Effector memory CD8-positive, alpha-beta T cell (primary cell): ENCODE measurements at regions not wholly inside any gene's neighbourhood (a gene's known extent, or its start where the extent isn't known, plus 50 kb on each side); places are given as distances from the start of the nearest gene placed in this dataset.
"Not testable (repeated sequence)": the region's sequence is repeated elsewhere in the genome, so short reads cannot be mapped to it uniquely, and the experiment has no call there.

Source experiments
- ATAC-seq: fragments of 150-1000 bp; cut with Tn5 transposase; replicated peaks from 2 replicates; pipeline ENCODE4 v1.10.0; 2021; ENCODE audit warnings: mild to moderate bottlenecking, moderate library complexity
- DNase-seq, 3 experiments: peaks; one replicate each; pipeline ENCODE4 v3.0.0; 2021
- H3K27ac Mint-ChIP-seq, 2 donors: one replicate each; pipeline ENCODE4 v1.8.0; 2022; ENCODE audit warnings: mild to moderate bottlenecking in 2 of 2, mixed read lengths in 2 of 2, moderate library complexity in 2 of 2
- H3K27me3 Mint-ChIP-seq, 2 donors: one replicate each; pipeline ENCODE4 v1.8.0; 2022; ENCODE audit warnings: mixed read lengths in 2 of 2
- H3K36me3 Mint-ChIP-seq: one replicate; pipeline ENCODE4 v1.8.0; 2022; ENCODE audit warnings: mild to moderate bottlenecking, moderate library complexity, mixed read lengths; ENCODE audit not compliant: insufficient read depth
- H3K4me1 Mint-ChIP-seq, 2 donors: one replicate each; pipeline ENCODE4 v1.8.0; 2022; ENCODE audit warnings: low read depth in 2 of 2, mixed read lengths in 2 of 2
- H3K4me3 Mint-ChIP-seq, 2 donors: one replicate each; pipeline ENCODE4 v1.8.0; 2022; ENCODE audit warnings: mild to moderate bottlenecking in 2 of 2, mixed read lengths in 2 of 2, moderate library complexity in 2 of 2
- H3K9me3 Mint-ChIP-seq, 2 donors: one replicate each; pipeline ENCODE4 v1.8.0; 2022; ENCODE audit warnings: mixed read lengths in 2 of 2

DNA sequence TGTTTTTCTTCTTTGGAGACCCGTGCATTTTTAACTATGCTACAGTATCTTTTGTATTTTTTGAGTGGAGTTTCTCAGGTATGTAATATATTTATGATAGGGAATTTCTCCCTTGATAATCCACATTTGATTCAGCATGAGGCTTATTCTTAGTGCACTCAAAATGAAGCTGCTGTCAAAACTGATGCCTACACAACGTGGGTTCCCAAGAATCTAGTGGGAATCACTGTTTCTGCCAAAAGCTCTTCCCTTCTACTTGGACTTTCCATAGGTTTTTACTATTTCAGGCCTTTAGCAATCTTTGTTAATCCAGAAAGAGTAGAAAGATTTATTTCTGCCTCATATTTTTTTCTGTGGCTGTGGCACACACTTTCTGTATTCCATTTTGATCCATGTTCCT is 1003.7 kb downstream of the SLITRK5 start:
- no peaks in the 10 kb centered on the region for H3K27me3 Mint-ChIP-seq
- H3K27ac Mint-ChIP-seq: no peak overlapping the region
- H3K4me3 Mint-ChIP-seq: no peak overlapping the region
- DNase-seq (no peak), ATAC-seq (no peak)
- peaks cover 0 to 12% of the 10 kb centered on the region in 2 donors for H3K9me3 Mint-ChIP-seq
- no peaks in the 10 kb centered on the region for H3K4me1 Mint-ChIP-seq
- H3K36me3 Mint-ChIP-seq: no peaks in the 10 kb centered on the region

DNA sequence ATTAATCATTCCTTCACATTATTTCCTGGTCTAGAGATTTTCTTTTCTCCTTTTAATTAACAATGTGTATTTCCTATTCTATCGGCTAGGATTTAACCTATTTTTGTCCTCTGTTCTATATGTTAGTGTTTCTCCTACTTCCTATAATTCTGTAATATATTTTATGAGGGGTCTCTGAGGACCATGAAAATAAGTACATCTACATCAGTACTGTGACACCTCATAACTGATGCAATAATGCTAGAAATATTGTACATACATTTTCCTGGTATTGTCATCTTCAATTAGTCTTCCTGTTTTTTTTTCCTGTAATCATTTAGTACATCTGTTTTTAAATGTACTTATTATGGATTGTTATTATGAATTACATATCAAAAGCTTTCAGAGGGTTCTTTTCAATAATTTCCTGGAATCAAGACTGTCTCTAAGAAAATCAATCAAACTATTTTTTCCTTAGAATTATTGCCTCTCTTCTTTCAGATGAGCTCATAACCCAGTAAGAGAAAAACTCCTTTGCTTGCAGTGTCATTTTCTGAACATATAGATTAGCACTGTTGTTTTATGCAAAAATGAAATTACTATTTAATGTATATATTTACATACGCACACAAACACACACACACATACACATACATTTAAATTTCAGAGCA is 1004.3 kb downstream of the SLITRK5 start:
- ATAC-seq: no peak
- no peak for DNase-seq
- Mint-ChIP-seq H3K27ac (no peak overlapping the region), H3K4me1 (no peaks in the 10 kb centered on the region), H3K36me3 (no peaks in the 10 kb centered on the region), H3K4me3 (no peak overlapping the region), H3K9me3 (peaks cover 0 to 12% of the 10 kb centered on the region in 2 donors), H3K27me3 (no peaks in the 10 kb centered on the region)

GRCh38 chr13:88676016-88676415 is 1004.8 kb downstream of the SLITRK5 start:
- Mint-ChIP-seq H3K36me3 (no peaks in the 10 kb centered on the region), H3K27me3 (no peaks in the 10 kb centered on the region)

DNA sequence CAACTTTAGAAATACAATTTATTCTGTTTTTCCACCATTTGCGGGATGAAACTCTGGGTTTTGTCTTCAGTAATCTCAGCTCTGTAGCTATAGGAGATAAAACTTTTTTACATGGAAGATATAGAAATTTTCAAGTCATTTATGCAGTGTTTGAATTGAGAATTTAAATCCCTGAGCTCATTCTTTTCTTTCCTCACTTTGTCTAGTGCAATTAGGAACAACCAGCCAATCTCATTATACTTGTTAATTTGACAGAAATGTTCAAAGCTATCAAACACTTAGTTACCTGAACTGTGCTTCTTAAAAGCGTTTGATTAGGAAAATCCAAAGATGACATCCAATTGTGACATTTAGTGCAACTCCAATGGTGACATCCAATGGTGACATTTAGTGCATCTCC is 1014.3 kb downstream of the SLITRK5 start:
- H3K36me3 Mint-ChIP-seq: no peaks in the 10 kb centered on the region
- no peak for ATAC-seq
- peaks cover 0 to 5% of the 10 kb centered on the region in 2 donors for H3K9me3 Mint-ChIP-seq
- H3K4me1 Mint-ChIP-seq: no peaks in the 10 kb centered on the region
- no peak for DNase-seq
- no peak overlapping the region for H3K4me3 Mint-ChIP-seq
- no peaks in the 10 kb centered on the region for H3K27me3 Mint-ChIP-seq
- no peak overlapping the region for H3K27ac Mint-ChIP-seq

More at GRCh38 chr13:88676016-88676415, 1004.8 kb downstream of the SLITRK5 start:
- no peak overlapping the region for H3K27ac Mint-ChIP-seq
- H3K9me3 Mint-ChIP-seq: peaks cover 0 to 10% of the 10 kb centered on the region in 2 donors
- no peak for ATAC-seq
- no peak for DNase-seq
- no peak overlapping the region for H3K4me3 Mint-ChIP-seq
- no peaks in the 10 kb centered on the region for H3K4me1 Mint-ChIP-seq

DNA sequence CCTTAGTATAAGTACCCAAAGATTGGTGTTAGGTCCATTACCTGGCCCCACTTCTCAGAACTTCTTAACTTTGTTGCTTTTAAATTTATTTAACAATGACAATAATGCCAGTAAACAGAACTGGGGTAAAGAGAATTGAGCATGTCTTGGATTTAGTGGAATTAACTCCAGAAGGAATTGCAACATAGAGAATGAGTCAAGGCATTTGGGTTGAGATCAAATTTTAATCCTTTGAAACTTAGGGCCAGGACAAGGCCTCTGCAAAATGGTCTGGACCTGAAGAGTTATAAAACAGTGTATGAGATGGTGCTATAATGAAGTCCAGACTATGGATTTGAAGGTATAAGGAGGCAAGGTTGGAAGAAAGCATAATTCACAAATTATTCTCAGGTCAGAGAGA is 1030.4 kb downstream of the SLITRK5 start:
- no peaks in the 10 kb centered on the region for H3K4me1 Mint-ChIP-seq
- peaks cover 6 to 7% of the 10 kb centered on the region in 2 donors for H3K9me3 Mint-ChIP-seq
- no peak overlapping the region for H3K27ac Mint-ChIP-seq
- DNase-seq (no peak), ATAC-seq (no peak)
- no peaks in the 10 kb centered on the region for H3K27me3 Mint-ChIP-seq
- no peak overlapping the region for H3K4me3 Mint-ChIP-seq
- H3K36me3 Mint-ChIP-seq: no peaks in the 10 kb centered on the region

DNA sequence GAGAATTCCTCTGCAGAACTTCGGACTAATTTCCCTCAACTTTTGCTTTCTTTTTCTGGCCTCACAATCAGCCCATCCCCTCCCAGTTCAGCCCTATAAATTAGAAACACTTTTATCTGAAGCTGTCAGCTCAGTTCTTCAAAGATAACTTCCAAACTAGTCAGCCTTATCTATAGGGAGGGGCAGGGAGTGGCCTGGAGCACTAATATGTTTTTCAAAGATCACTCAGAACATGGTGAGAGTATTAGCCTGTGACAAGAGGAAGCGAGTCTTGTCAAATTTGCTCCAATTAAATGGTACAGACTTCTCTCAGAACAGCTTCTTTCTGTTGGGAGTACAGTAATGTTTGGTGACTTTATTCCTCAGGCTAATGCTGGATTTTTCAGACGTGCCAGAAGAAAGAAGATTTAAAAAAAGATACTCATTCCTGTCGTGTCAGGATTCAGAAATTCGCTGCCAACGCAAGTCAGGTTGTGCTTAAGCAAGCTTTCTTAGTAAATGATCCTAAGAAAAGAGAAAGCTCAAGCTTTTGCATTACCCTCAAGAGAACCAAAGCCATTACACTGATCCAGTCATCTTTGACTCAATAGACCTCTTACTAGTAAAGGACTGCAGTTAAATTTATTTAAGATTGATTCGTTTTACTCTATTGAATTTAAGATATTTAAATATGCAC is 1033.6 kb downstream of the SLITRK5 start:
- H3K4me3 Mint-ChIP-seq: no peak overlapping the region
- peaks cover 6% of the 10 kb centered on the region in 2 donors for H3K9me3 Mint-ChIP-seq
- H3K27me3 Mint-ChIP-seq: no peaks in the 10 kb centered on the region
- no peaks in the 10 kb centered on the region for H3K36me3 Mint-ChIP-seq
- H3K4me1 Mint-ChIP-seq: peaks cover 0 to 2% of the 10 kb centered on the region in 2 donors
- DNase-seq (no peak), ATAC-seq (no peak)
- H3K27ac Mint-ChIP-seq: no peak overlapping the region

GRCh38 chr13:88707646-88708045 is 1036.5 kb downstream of the SLITRK5 start:
- no peak overlapping the region for H3K4me3 Mint-ChIP-seq
- peak; percentile 51 for ATAC-seq

DNA sequence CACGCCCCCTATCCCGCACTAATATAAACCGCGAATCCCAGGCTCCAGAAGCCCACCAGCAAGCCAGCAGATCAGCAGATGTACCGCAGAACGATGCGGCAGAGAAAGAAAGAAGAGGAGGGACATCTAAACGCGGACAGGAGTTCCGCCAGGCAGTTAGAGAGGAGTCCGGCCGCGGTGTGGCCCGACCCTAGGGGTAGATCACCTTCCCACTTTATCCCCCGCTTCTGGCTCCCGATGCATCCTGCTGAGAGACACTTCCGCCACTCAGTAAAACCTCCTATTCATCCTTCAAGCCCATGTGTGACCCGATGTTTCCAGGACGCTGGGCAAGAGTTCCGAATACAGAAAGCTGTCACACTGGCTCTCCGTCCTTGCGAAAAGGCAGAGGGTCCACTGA is 1046.8 kb downstream of the SLITRK5 start:
- no peaks in the 10 kb centered on the region for H3K4me1 Mint-ChIP-seq
- H3K9me3 Mint-ChIP-seq: peaks cover 0 to 3% of the 10 kb centered on the region in 2 donors
- no peaks in the 10 kb centered on the region for H3K27me3 Mint-ChIP-seq
- DNase-seq (no peak), ATAC-seq (no peak)
- H3K36me3 Mint-ChIP-seq: no peaks in the 10 kb centered on the region
- no peak overlapping the region for H3K4me3 Mint-ChIP-seq
- H3K27ac Mint-ChIP-seq: no peak overlapping the region

More at GRCh38 chr13:88707646-88708045, 1036.5 kb downstream of the SLITRK5 start:
- Mint-ChIP-seq H3K27ac (no peak overlapping the region), H3K36me3 (no peaks in the 10 kb centered on the region), H3K9me3 (peaks cover 0 to 4% of the 10 kb centered on the region in 2 donors), H3K4me1 (peaks cover 0 to 2% of the 10 kb centered on the region in 2 donors), H3K27me3 (no peaks in the 10 kb centered on the region)
- DNase-seq: no peak

- no peaks in the 10 kb centered on the region for H3K36me3 Mint-ChIP-seq
- H3K9me3 Mint-ChIP-seq: peaks cover 5 to 8% of the 10 kb centered on the region in 2 donors
- H3K4me3 Mint-ChIP-seq: no peak overlapping the region
- DNase-seq (no peak), ATAC-seq (no peak)
- no peak overlapping the region for H3K27ac Mint-ChIP-seq
- H3K4me1 Mint-ChIP-seq: no peaks in the 10 kb centered on the region
- H3K27me3 Mint-ChIP-seq: no peaks in the 10 kb centered on the region
Observed at GRCh38 chr13:88718781-88719180, 1047.6 kb downstream of the SLITRK5 start.

- peaks cover 0 to 1% of the 10 kb centered on the region in 2 donors for H3K4me1 Mint-ChIP-seq
- H3K36me3 Mint-ChIP-seq: no peaks in the 10 kb centered on the region
- H3K27me3 Mint-ChIP-seq: no peaks in the 10 kb centered on the region
- ATAC-seq (no peak), DNase-seq (no peak)
- H3K27ac Mint-ChIP-seq: no peak overlapping the region
- peaks cover 8 to 13% of the 10 kb centered on the region in 2 donors for H3K9me3 Mint-ChIP-seq
- no peak overlapping the region for H3K4me3 Mint-ChIP-seq
Observed at GRCh38 chr13:88726075-88726474, 1054.9 kb downstream of the SLITRK5 start.

GRCh38 chr13:88727236-88727635 is 1056.1 kb downstream of the SLITRK5 start:
- ATAC-seq: peak; percentile 31
- H3K9me3 Mint-ChIP-seq: peaks cover 8 to 13% of the 10 kb centered on the region in 2 donors
- not testable (repeated sequence) for H3K4me3 Mint-ChIP-seq, H3K27me3 Mint-ChIP-seq, H3K36me3 Mint-ChIP-seq, DNase-seq, H3K4me1 Mint-ChIP-seq
- peak overlapping the region in 1 of 2 donors; percentile 63 for H3K27ac Mint-ChIP-seq

GRCh38 chr13:88729605-88730004 is 1058.4 kb downstream of the SLITRK5 start:
- Mint-ChIP-seq H3K27me3 (no peaks in the 10 kb centered on the region), H3K4me3 (no peak overlapping the region), H3K36me3 (no peaks in the 10 kb centered on the region), H3K4me1 (peaks cover 0 to 1% of the 10 kb centered on the region in 2 donors), H3K27ac (no peak overlapping the region), H3K9me3 (peaks cover 4 to 6% of the 10 kb centered on the region in 2 donors)
- DNase-seq (no peak), ATAC-seq (no peak)

DNA sequence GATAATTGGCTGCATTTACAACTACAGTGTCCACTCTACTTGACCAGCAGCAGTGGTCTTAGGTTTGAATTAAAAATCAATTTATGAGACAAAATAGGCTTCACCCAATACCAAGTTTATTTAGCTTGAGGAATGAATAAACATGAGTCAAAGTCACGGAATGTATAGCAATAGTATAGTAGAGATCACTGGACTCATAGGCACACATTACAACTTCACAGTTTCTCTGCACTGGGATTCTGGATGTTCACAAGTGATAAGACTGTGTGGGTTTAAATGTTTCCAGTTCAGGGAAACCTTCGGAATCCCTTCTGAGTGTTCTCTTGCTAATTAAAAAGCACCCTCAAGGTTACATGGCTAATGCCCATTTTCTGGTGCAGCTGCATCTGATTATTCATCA is 1064.9 kb downstream of the SLITRK5 start:
- Mint-ChIP-seq H3K36me3 (no peaks in the 10 kb centered on the region), H3K9me3 (no peaks in the 10 kb centered on the region)

DNA sequence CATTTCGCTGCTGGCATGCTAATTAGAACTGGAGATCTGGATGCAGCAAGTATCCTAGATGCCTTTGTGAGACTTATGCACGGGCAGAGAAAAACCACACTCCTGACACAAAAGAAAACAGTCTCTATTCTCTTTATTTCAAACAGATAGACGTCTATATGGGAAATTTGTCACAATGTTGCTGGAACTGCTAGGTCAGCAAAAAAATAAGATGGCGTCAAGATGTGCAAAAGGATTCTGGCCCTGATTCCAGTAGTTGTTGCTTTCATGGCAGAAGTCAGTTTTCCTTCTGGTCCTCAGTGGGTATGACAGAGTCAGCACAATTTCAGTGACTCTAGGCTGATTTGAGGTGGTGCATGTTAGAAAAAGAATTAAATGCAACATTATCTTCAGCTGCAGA is 1068.0 kb downstream of the SLITRK5 start:
- Mint-ChIP-seq H3K36me3 (no peaks in the 10 kb centered on the region), H3K4me3 (no peak overlapping the region), H3K27ac (no peak overlapping the region), H3K4me1 (no peaks in the 10 kb centered on the region), H3K9me3 (peaks cover 0 to 6% of the 10 kb centered on the region in 2 donors), H3K27me3 (no peaks in the 10 kb centered on the region)
- DNase-seq (no peak), ATAC-seq (no peak)

More for the DNA sequence above, 1064.9 kb downstream of the SLITRK5 start:
- Mint-ChIP-seq H3K4me1 (no peaks in the 10 kb centered on the region), H3K27ac (no peak overlapping the region), H3K27me3 (no peaks in the 10 kb centered on the region), H3K4me3 (no peak overlapping the region)
- ATAC-seq: no peak
- no peak for DNase-seq
